ENCODE measurements at regions not wholly inside any gene's neighbourhood (a gene's known extent, or its start where the extent isn't known, plus 50 kb on each side); places are given as distances from the start of the nearest gene placed in this dataset.

- TF ChIP-seq CTCF (IDR thresholded peaks at IDR 0.05), result no peak
- TF ChIP-seq POLR2A (IDR thresholded peaks at IDR 0.05), result no peak
Observed at GRCh38 chr6:87799651-87800050, 97.6 kb upstream of the AKIRIN2 start.

Data from breast epithelium (tissue), 3 donors.